HUES48 (cell line): ENCODE measurements at regions not wholly inside any gene's neighbourhood (a gene's known extent, or its start where the extent isn't known, plus 50 kb on each side); places are given as distances from the start of the nearest gene placed in this dataset.

Experiments used
- H3K27ac ChIP-seq: one replicate; pipeline ENCODE4 v1.7.0; 2013; ENCODE audit warnings: low read depth, low read length, inconsistent platforms
- H3K27me3 ChIP-seq: 2 replicates; pipeline ENCODE4 v1.6.1; 2013; ENCODE audit warnings: mild to moderate bottlenecking, low read length; ENCODE audit not compliant: control insufficient read depth, insufficient read depth
- H3K36me3 ChIP-seq: 2 replicates; pipeline ENCODE4 v1.6.1; 2013; ENCODE audit warnings: low read length; ENCODE audit not compliant: control insufficient read depth, insufficient read depth
- H3K4me1 ChIP-seq: 2 replicates; pipeline ENCODE4 v1.6.1; 2013; ENCODE audit warnings: mild to moderate bottlenecking, low read length; ENCODE audit not compliant: control insufficient read depth, insufficient read depth
- H3K4me3 ChIP-seq: 2 replicates; pipeline ENCODE4 v1.5.1; 2013; ENCODE audit warnings: mild to moderate bottlenecking, low read depth, low read length
- H3K9ac ChIP-seq: 2 replicates; pipeline ENCODE4 v1.6.1; 2013; ENCODE audit warnings: mild to moderate bottlenecking, low read depth, low read length, moderate library complexity
- H3K9me3 ChIP-seq: 2 replicates; pipeline ENCODE4 v1.6.1; 2013; ENCODE audit warnings: low read length; ENCODE audit not compliant: control insufficient read depth, insufficient read depth

DNA sequence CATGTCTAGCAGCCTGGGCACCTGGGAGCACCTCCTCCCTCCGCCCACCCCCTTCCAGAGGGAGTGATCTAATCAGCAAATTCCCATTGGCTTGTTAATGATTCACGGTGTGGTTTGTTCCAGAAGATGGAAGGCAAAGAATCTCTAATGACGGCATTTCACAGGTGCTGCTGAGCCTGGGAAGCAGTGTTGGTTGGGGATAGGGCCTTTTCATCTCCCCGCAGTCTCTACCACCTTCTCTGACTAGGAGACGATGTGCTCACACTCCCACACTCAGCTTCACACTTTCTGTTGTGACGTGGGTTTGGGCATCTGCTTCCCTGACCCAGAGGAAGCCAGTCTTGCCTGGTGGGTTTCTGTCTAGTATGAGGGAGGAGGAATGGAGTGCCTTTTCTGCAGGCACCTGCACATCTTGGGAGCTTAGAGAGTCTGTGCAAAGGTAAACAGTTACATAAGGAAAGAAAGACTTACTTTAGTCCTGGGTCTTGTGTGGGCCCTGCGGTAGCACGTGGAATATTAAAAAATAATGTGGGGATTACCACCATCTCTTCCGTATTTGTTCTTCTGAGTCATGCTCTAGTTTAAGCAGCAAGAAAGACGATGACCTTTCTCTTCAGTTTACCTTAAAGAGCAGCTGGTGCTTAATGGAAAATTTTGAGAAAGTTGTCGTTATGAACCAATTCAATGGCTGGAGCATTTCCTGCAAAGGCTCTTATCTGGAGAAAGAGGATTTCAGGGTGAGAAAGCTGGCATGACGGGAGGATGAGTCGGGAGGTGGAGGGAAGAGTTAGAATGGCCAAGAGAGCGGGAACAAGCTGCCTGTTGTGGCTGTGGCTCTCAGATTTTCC lies 70.6 kb upstream of the ARHGAP5 start:
- H3K9me3 ChIP-seq, result no peaks in the 10 kb centered on the region
- no peaks in the 10 kb centered on the region for H3K36me3 ChIP-seq
- H3K9ac ChIP-seq, result no peak overlapping the region
- H3K4me3 ChIP-seq, result no peak overlapping the region
- peaks cover 9% of the 10 kb centered on the region; the same call in 1 of the 2 replicates for H3K4me1 ChIP-seq
- peak overlapping the region; percentile 72 for H3K27ac ChIP-seq
- no peaks in the 10 kb centered on the region for H3K27me3 ChIP-seq

- Histone ChIP-seq H3K9ac (no peak overlapping the region), H3K36me3 (no peaks in the 10 kb centered on the region), H3K4me3 (no peak overlapping the region), H3K9me3 (no peaks in the 10 kb centered on the region), H3K27me3 (no peaks in the 10 kb centered on the region), H3K4me1 (peaks cover 9% of the 10 kb centered on the region; the same call in 1 of the 2 replicates), H3K27ac (no peak overlapping the region)
Measured at GRCh38 chr14:32007755-32008362, 69.2 kb upstream of the ARHGAP5 start.

DNA sequence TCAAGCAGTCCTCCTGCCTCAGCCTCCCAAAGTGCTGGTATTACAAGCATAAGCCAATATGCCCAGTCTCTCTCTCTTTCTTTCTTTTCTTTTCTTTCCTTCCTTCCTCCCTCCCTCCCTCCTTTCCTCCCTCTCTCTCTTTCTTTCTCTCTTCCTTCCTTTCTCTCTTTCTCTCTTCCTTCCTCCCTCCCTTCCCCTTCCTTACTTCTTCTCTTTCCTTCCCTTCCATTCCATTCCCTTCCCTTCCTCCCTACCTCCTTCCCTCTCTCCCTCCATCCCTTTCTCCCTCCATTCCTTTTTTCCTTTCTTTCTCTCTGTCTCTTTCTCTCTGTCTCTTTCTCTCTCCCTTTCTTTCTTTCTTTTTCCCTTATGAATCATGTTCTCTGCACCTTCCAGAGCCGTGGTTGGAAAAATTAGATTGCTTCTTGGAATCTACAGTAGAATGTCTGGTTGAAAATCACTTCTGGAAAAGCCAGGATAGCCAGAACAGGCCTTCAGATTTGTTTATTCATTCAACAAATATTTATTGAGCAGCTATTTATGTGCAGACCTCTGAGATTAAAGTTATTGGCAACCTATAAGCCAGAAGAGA lies 68.4 kb upstream of the ARHGAP5 start:
- H3K9ac ChIP-seq, result no peak overlapping the region
- no peaks in the 10 kb centered on the region for H3K9me3 ChIP-seq
- no peaks in the 10 kb centered on the region for H3K27me3 ChIP-seq
- H3K27ac ChIP-seq, result no peak overlapping the region
- H3K4me3 ChIP-seq, result no peak overlapping the region
- H3K36me3 ChIP-seq, result no peaks in the 10 kb centered on the region
- H3K4me1 ChIP-seq, result peaks cover 9% of the 10 kb centered on the region; the same call in 1 of the 2 replicates

- Histone ChIP-seq H3K4me1 (peaks cover 9% of the 10 kb centered on the region; the same call in 1 of the 2 replicates), H3K9me3 (no peaks in the 10 kb centered on the region), H3K4me3 (no peak overlapping the region), H3K36me3 (no peaks in the 10 kb centered on the region), H3K27me3 (no peaks in the 10 kb centered on the region), H3K27ac (no peak overlapping the region), H3K9ac (no peak overlapping the region)
Measured at GRCh38 chr14:32009221-32009975, 67.7 kb upstream of the ARHGAP5 start.

- no peaks in the 10 kb centered on the region for H3K27me3 ChIP-seq
- no peaks in the 10 kb centered on the region for H3K9me3 ChIP-seq
- peak overlapping the region; percentile 53 for H3K27ac ChIP-seq
- H3K4me1 ChIP-seq, result peaks cover 9% of the 10 kb centered on the region; the same call in 1 of the 2 replicates
- H3K9ac ChIP-seq, result no peak overlapping the region
- no peak overlapping the region for H3K4me3 ChIP-seq
- H3K36me3 ChIP-seq, result no peaks in the 10 kb centered on the region
Measured at GRCh38 chr14:32009976-32010581, 67.0 kb upstream of the ARHGAP5 start.

DNA sequence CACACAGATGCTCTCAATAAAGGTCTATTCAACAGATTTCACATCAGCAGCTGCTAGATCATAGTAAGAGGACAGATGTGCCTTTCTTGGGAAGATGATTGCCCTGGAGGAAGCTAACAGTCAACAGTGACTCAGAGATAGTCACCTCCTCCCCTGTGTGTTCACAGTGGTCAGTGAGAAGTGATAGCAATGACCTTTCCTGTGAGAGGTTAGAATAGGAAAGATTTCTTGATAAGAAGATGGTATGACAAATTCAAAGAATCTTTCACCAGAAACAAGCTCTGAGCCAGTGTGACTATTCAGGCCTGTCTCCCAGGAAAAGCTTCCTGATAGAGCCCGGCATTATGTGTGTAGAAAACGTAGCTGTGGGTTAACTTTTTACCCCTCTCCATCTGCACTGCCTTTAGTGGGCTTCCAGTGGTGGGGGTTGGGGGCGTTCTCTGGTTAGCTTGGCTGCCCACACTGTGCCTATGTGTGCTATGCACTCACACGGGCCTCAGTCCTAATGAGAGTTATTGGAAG lies 66.4 kb upstream of the ARHGAP5 start:
- Histone ChIP-seq H3K9ac (no peak overlapping the region), H3K27ac (peak overlapping the region; percentile 74), H3K4me3 (no peak overlapping the region), H3K9me3 (no peaks in the 10 kb centered on the region), H3K4me1 (peaks cover 7% of the 10 kb centered on the region; the same call in 1 of the 2 replicates), H3K27me3 (no peaks in the 10 kb centered on the region), H3K36me3 (no peaks in the 10 kb centered on the region)

DNA sequence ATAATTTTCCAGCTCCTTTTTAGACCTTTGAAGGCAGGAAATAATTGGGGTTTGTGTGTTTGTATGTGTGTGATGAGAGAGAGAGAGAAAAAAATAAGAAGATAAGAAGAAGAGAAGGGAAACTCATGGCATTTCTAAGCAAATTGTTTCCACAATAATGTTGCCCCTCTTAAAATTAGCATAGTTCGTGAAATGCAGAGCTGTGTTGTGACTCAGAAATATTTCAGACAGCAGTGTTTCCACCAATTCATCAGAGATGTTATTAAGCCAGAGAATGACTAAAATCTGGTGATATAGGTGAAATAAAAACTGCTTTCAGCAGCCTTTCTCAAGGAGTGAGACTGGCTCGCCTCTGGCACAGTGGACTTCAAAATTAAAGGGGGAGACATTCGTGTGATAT lies 65.9 kb upstream of the ARHGAP5 start:
- H3K27me3 ChIP-seq, result no peaks in the 10 kb centered on the region
- H3K4me1 ChIP-seq, result peaks cover 5% of the 10 kb centered on the region; the same call in 1 of the 2 replicates
- H3K27ac ChIP-seq, result peak overlapping the region; percentile 74
- no peak overlapping the region for H3K4me3 ChIP-seq
- H3K9me3 ChIP-seq, result no peaks in the 10 kb centered on the region
- no peak overlapping the region for H3K9ac ChIP-seq
- no peaks in the 10 kb centered on the region for H3K36me3 ChIP-seq

GRCh38 chr14:32012062-32012461 lies 65.0 kb upstream of the ARHGAP5 start:
- Histone ChIP-seq H3K4me1 (no peaks in the 10 kb centered on the region), H3K9me3 (no peaks in the 10 kb centered on the region), H3K27ac (no peak overlapping the region), H3K36me3 (no peaks in the 10 kb centered on the region), H3K9ac (no peak overlapping the region), H3K4me3 (no peak overlapping the region), H3K27me3 (no peaks in the 10 kb centered on the region)

DNA sequence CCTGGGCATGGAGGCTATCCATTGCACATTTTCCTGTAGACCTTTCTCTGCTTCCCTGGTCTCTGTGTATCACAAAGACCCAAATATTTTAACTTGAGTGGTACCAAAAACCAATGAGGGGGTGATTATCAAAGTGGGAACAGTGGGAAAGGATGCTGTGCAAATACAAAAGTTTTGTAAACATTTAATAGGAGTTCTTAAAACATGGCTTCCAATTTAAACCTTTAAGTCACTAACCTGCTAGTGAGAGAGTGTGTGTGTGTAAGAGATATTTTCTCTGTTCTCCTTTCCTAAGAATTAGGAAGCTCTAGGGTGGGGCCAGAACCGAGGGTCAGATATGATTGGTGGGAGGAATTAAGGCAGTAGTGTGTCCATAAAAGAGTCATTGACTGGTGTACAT lies 64.5 kb upstream of the ARHGAP5 start:
- H3K36me3 ChIP-seq, result no peaks in the 10 kb centered on the region
- H3K9me3 ChIP-seq, result no peaks in the 10 kb centered on the region
- no peak overlapping the region for H3K27ac ChIP-seq
- no peak overlapping the region for H3K9ac ChIP-seq
- H3K4me1 ChIP-seq, result no peaks in the 10 kb centered on the region
- H3K4me3 ChIP-seq, result no peak overlapping the region
- no peaks in the 10 kb centered on the region for H3K27me3 ChIP-seq

DNA sequence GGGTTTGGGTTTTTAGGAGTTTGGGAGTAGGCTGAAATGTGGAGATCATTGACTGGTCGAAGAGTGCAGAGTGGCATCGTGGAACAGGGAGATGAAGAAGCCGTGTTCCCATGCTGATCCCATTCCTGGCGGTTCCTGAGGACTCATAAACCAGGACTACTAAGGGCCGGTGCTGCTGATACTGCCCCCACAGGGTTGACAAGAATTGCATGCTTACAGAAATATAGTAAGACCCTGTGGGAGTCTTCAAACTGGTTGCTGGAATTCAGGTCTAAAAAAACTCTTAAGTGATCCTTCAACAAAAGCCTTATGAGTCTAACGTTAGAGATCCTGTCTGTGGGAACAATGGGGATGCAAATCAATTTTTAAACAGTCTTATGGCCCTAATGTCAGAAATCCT lies 64.0 kb upstream of the ARHGAP5 start:
- Histone ChIP-seq H3K9ac (no peak overlapping the region), H3K4me3 (no peak overlapping the region), H3K27ac (no peak overlapping the region), H3K36me3 (no peaks in the 10 kb centered on the region), H3K27me3 (no peaks in the 10 kb centered on the region), H3K4me1 (no peaks in the 10 kb centered on the region), H3K9me3 (no peaks in the 10 kb centered on the region)
